GM23338 (cell line): ENCODE measurements at regions not wholly inside any gene's neighbourhood (a gene's known extent, or its start where the extent isn't known, plus 50 kb on each side); places are given as distances from the start of the nearest gene placed in this dataset.

Experiments used
- ATAC-seq: fragments of 200-7000 bp; cut with Tn5 transposase; 3 replicates; pipeline ENCODE4 v1.9.1; 2020
- DNase-seq: peaks from one replicate; pipeline ENCODE4 v3.0.0-alpha.2; 2015; ENCODE audit warnings: low spot score
- H2AFZ ChIP-seq: fragments of 200-600 bp; sonication (generic); 2 replicates; pipeline ENCODE4 v1.8.0; 2016; ENCODE audit warnings: antibody characterized with exemption, mild to moderate bottlenecking, moderate library complexity
- H3F3A ChIP-seq: fragments of 200-600 bp; sonication (generic); replicated peaks from 2 replicates; pipeline ENCODE4 v1.8.0; 2017; ENCODE audit warnings: antibody characterized with exemption, mixed run types, low read depth
- H3K27ac ChIP-seq: fragments of 200-600 bp; sonication (generic); 2 replicates; pipeline ENCODE4 v1.6.1; 2016; ENCODE audit warnings: low read depth
- H3K27me3 ChIP-seq: fragments of 200-600 bp; sonication (generic); 2 replicates; pipeline ENCODE4 v1.8.0; 2016; ENCODE audit warnings: mild to moderate bottlenecking, mixed run types, moderate library complexity; ENCODE audit not compliant: insufficient read depth
- H3K36me3 ChIP-seq: fragments of 200-600 bp; sonication (generic); 2 replicates; pipeline ENCODE4 v1.8.0; 2016; ENCODE audit warnings: mild to moderate bottlenecking; ENCODE audit not compliant: insufficient read depth
- H3K4me1 ChIP-seq: fragments of 200-600 bp; sonication (generic); 2 replicates; pipeline ENCODE4 v1.8.0; 2016; ENCODE audit warnings: mild to moderate bottlenecking, moderate library complexity; ENCODE audit not compliant: insufficient read depth
- H3K4me2 ChIP-seq: fragments of 200-600 bp; sonication (generic); 2 replicates; pipeline ENCODE4 v1.7.1; 2017; ENCODE audit warnings: mixed run types
- H3K4me3 ChIP-seq: fragments of 200-600 bp; sonication (generic); 2 replicates; pipeline ENCODE4 v1.6.1; 2016; ENCODE audit warnings: mixed run types
- H3K79me2 ChIP-seq: fragments of 200-600 bp; sonication (generic); replicated peaks from 2 replicates; pipeline ENCODE4 v1.8.0; 2017; ENCODE audit warnings: mild to moderate bottlenecking; ENCODE audit not compliant: insufficient read depth
- H3K9me2 ChIP-seq: fragments of 200-600 bp; sonication (generic); 2 replicates; pipeline ENCODE4 v1.8.0; 2017; ENCODE audit not compliant: insufficient read depth
- H4K20me1 ChIP-seq: fragments of 200-600 bp; sonication (generic); replicated peaks from 2 replicates; pipeline ENCODE4 v1.8.0; 2017; ENCODE audit warnings: mild to moderate bottlenecking; ENCODE audit not compliant: insufficient read depth
- H3K27ac Mint-ChIP-seq: 2 replicates; pipeline ENCODE4 v1.8.0; 2020; ENCODE audit warnings: inconsistent platforms, mild to moderate bottlenecking, moderate library complexity, mixed read lengths
- H3K27me3 Mint-ChIP-seq: 3 replicates; pipeline ENCODE4 v1.8.0; 2022; ENCODE audit warnings: low read depth, mild to moderate bottlenecking, moderate library complexity, mixed read lengths, inconsistent platforms; ENCODE audit not compliant: insufficient read depth, poor library complexity
- H3K36me3 Mint-ChIP-seq: 3 replicates; pipeline ENCODE4 v1.8.0; 2021; ENCODE audit warnings: low read depth, mild to moderate bottlenecking, inconsistent platforms, moderate library complexity, mixed read lengths
- H3K4me1 Mint-ChIP-seq: 3 replicates; pipeline ENCODE4 v1.8.0; 2020; ENCODE audit warnings: mild to moderate bottlenecking, inconsistent platforms, mixed read lengths
- H3K4me3 Mint-ChIP-seq: 3 replicates; pipeline ENCODE4 v1.8.0; 2021; ENCODE audit warnings: moderate library complexity, mild to moderate bottlenecking, inconsistent platforms, mixed read lengths
- H3K9me3 Mint-ChIP-seq: 3 replicates; pipeline ENCODE4 v1.8.0; 2020; ENCODE audit warnings: moderate library complexity, mild to moderate bottlenecking, inconsistent platforms, mixed read lengths
- CREB1 ChIP-seq: fragments of 250-450 bp; sonication (Bioruptor Pico); IDR thresholded peaks from 2 replicates; pipeline ENCODE4 v1.5.0; 2020; ENCODE audit warnings: low read depth, mild to moderate bottlenecking, moderate library complexity
- CTCF ChIP-seq, 2 experiments: fragments of 200-600 bp in 1 of 2; sonication (generic) in 1 of 2; conservative IDR thresholded peaks; 2 replicates each; pipeline versions ENCODE4 v1.5.1 to v1.6.1; 2016 to 2017; ENCODE audit warnings: antibody characterized with exemption in 2 of 2, low read depth in 2 of 2, mild to moderate bottlenecking in 2 of 2, moderate library complexity in 1 of 2
- ETS1 ChIP-seq: IDR thresholded peaks from 2 replicates; pipeline ENCODE4 v1.6.1; 2016; ENCODE audit warnings: antibody characterized with exemption
- EZH2 ChIP-seq: fragments of 200-600 bp; sonication (generic); IDR thresholded peaks from one replicate; pipeline ENCODE4 v1.8.0; 2017; ENCODE audit warnings: antibody characterized with exemption, mild to moderate bottlenecking, low read depth; ENCODE audit not compliant: unreplicated experiment
- EZH2phosphoT487 ChIP-seq: fragments of 200-600 bp; sonication (generic); IDR thresholded peaks from one replicate; pipeline ENCODE4 v1.8.1; 2018; ENCODE audit warnings: antibody characterized with exemption; ENCODE audit not compliant: unreplicated experiment
- JUNB ChIP-seq: IDR thresholded peaks from one replicate; pipeline ENCODE4 v1.6.1; 2016; ENCODE audit warnings: antibody characterized with exemption; ENCODE audit not compliant: unreplicated experiment
- NANOG ChIP-seq: IDR thresholded peaks from 2 replicates; pipeline ENCODE4 v1.6.1; 2016; ENCODE audit warnings: antibody characterized with exemption, borderline replicate concordance
- POLR2AphosphoS5 ChIP-seq: IDR thresholded peaks from 2 replicates; pipeline ENCODE4 v1.6.1; 2016; ENCODE audit warnings: antibody characterized with exemption, low read depth
- REST ChIP-seq: IDR thresholded peaks from one replicate; pipeline ENCODE4 v1.6.1; 2018; ENCODE audit warnings: antibody characterized with exemption; ENCODE audit not compliant: unreplicated experiment
- STAT1 ChIP-seq: IDR thresholded peaks from one replicate; pipeline ENCODE4 v1.6.1; 2016; ENCODE audit warnings: antibody characterized with exemption; ENCODE audit not compliant: unreplicated experiment
- ZNF114 ChIP-seq: fragments of 250-450 bp; sonication (Bioruptor Pico); IDR thresholded peaks from 2 replicates; pipeline ENCODE4 v1.5.0; 2020; ENCODE audit warnings: mild to moderate bottlenecking, moderate library complexity
- ZNF331 ChIP-seq: fragments of 250-450 bp; sonication (Bioruptor Pico); IDR thresholded peaks from 2 replicates; pipeline ENCODE4 v1.5.0; 2020; ENCODE audit warnings: low read depth, mild to moderate bottlenecking, moderate library complexity
- ZNF462 ChIP-seq: fragments of 250-450 bp; sonication (Bioruptor Pico); IDR thresholded peaks from 2 replicates; pipeline ENCODE4 v1.5.0; 2020; ENCODE audit warnings: mild to moderate bottlenecking, moderate library complexity

- ATAC-seq (no peak), DNase-seq (no peak)
- TF ChIP-seq STAT1 (no peak), NANOG (no peak), CREB1 (CRISPR knock-in tag) (no peak), EZH2 (no peak), EZH2phosphoT487 (no peak), ZNF331 (CRISPR knock-in tag) (no peak), POLR2AphosphoS5 (no peak), ZNF114 (CRISPR knock-in tag) (no peak), CTCF (conservative IDR thresholded peaks at IDR 0.05; ENCODE audit: low read depth in 2 of 2) (no peak), ZNF462 (CRISPR knock-in tag) (no peak), ETS1 (no peak), REST (no peak), JUNB (no peak)
- Histone ChIP-seq H3K4me1 (no peaks in the 10 kb centered on the region), H3K27ac (no peak overlapping the region), H3K79me2 (no peaks in the 10 kb centered on the region), H3K4me3 (no peak overlapping the region), H4K20me1 (no peaks in the 10 kb centered on the region), H3F3A (no peaks in the 10 kb centered on the region), H3K4me2 (no peak overlapping the region), H3K27me3 (no peaks in the 10 kb centered on the region), H2AFZ (no peak overlapping the region), H3K36me3 (no peaks in the 10 kb centered on the region), H3K9me2 (no peaks in the 10 kb centered on the region)
- no peak overlapping the region for H3K4me3 Mint-ChIP-seq
- H3K27ac Mint-ChIP-seq, result no peak overlapping the region
- H3K4me1 Mint-ChIP-seq, result no peaks in the 10 kb centered on the region; the same call in 2 of the 3 replicates
- H3K36me3 Mint-ChIP-seq, result peaks cover 19% of the 10 kb centered on the region; the same call in 2 of the 3 replicates
- H3K27me3 Mint-ChIP-seq, result peaks cover 2% of the 10 kb centered on the region
- peaks cover 77% of the 10 kb centered on the region for H3K9me3 Mint-ChIP-seq
Observed at GRCh38 chr1:2925918-2926317, 95.3 kb upstream of the ACTRT2 start.
